Neural progenitor cell (in vitro differentiated cells): ENCODE measurements at regions not wholly inside any gene's neighbourhood (a gene's known extent, or its start where the extent isn't known, plus 50 kb on each side); places are given as distances from the start of the nearest gene placed in this dataset.

ENCODE experiments used
- DNase-seq: peaks from one replicate; pipeline ENCODE4 v3.0.0-alpha.2; 2016; ENCODE audit warnings: low spot score
- H2AFZ ChIP-seq: fragments of 200-600 bp; sonication (generic); replicated peaks from 2 replicates; pipeline ENCODE4 v1.6.1; 2016; ENCODE audit warnings: antibody characterized with exemption
- H3F3A ChIP-seq: fragments of 200-600 bp; sonication (generic); 2 replicates; pipeline ENCODE4 v1.6.1; 2016; ENCODE audit warnings: antibody characterized with exemption, low read depth
- H3K27ac ChIP-seq: fragments of 200-600 bp; sonication (generic); 2 replicates; pipeline ENCODE4 v1.5.1; 2016; ENCODE audit warnings: mild to moderate bottlenecking
- H3K27me3 ChIP-seq: fragments of 200-600 bp; sonication (generic); 2 replicates; pipeline ENCODE4 v1.6.1; 2016; ENCODE audit warnings: mild to moderate bottlenecking, moderate library complexity
- H3K36me3 ChIP-seq: fragments of 200-600 bp; sonication (generic); 2 replicates; pipeline ENCODE4 v1.5.1; 2016
- H3K4me1 ChIP-seq: fragments of 200-600 bp; sonication (generic); 2 replicates; pipeline ENCODE4 v1.6.1; 2016; ENCODE audit warnings: mixed run types
- H3K4me2 ChIP-seq: fragments of 200-600 bp; sonication (generic); 2 replicates; pipeline ENCODE4 v1.6.1; 2016
- H3K4me3 ChIP-seq: fragments of 200-600 bp; sonication (generic); 2 replicates; pipeline ENCODE4 v1.5.1; 2016
- H3K79me2 ChIP-seq: fragments of 200-600 bp; sonication (generic); 2 replicates; pipeline ENCODE4 v1.6.1; 2016; ENCODE audit warnings: low read depth
- H3K9ac ChIP-seq: fragments of 200-600 bp; sonication (generic); 2 replicates; pipeline ENCODE4 v1.6.1; 2016
- H3K9me3 ChIP-seq: fragments of 200-600 bp; sonication (generic); 2 replicates; pipeline ENCODE4 v1.5.1; 2016; ENCODE audit warnings: low read depth
- H4K20me1 ChIP-seq: fragments of 200-600 bp; sonication (generic); 2 replicates; pipeline ENCODE4 v1.6.1; 2016; ENCODE audit warnings: low read depth
- H3K27ac Mint-ChIP-seq: 3 replicates; pipeline ENCODE4 v1.8.0; 2021; ENCODE audit warnings: mixed read lengths
- H3K27me3 Mint-ChIP-seq: 2 replicates; pipeline ENCODE4 v1.8.0; 2022; ENCODE audit warnings: low read depth, mild to moderate bottlenecking, inconsistent platforms, moderate library complexity, mixed read lengths; ENCODE audit not compliant: insufficient read depth
- H3K36me3 Mint-ChIP-seq: 3 replicates; pipeline ENCODE4 v1.8.0; 2021; ENCODE audit warnings: mixed read lengths
- H3K4me1 Mint-ChIP-seq: 3 replicates; pipeline ENCODE4 v1.8.0; 2021; ENCODE audit warnings: mixed read lengths
- H3K4me3 Mint-ChIP-seq: 3 replicates; pipeline ENCODE4 v1.8.0; 2021; ENCODE audit warnings: mild to moderate bottlenecking, moderate library complexity, mixed read lengths
- H3K9me3 Mint-ChIP-seq: 3 replicates; pipeline ENCODE4 v1.8.0; 2020; ENCODE audit warnings: mixed read lengths
- CTCF ChIP-seq: fragments of 200-600 bp; sonication (generic); IDR thresholded peaks from 2 replicates; pipeline ENCODE4 v1.5.1; 2017; ENCODE audit warnings: antibody characterized with exemption, mild to moderate bottlenecking
- EZH2 ChIP-seq: fragments of 200-600 bp; sonication (generic); IDR thresholded peaks from 2 replicates; pipeline ENCODE4 v1.6.1; 2017; ENCODE audit warnings: antibody characterized with exemption, mild to moderate bottlenecking, moderate library complexity
- EZH2phosphoT487 ChIP-seq: fragments of 200-600 bp; sonication (generic); IDR thresholded peaks from 2 replicates; pipeline ENCODE4 v1.6.1; 2017; ENCODE audit warnings: antibody characterized with exemption

- Histone ChIP-seq H3F3A (no peaks in the 10 kb centered on the region), H3K9me3 (no peaks in the 10 kb centered on the region), H3K4me3 (no peak overlapping the region), H3K27ac (no peak overlapping the region), H4K20me1 (no peaks in the 10 kb centered on the region), H3K27me3 (no peaks in the 10 kb centered on the region), H3K36me3 (no peaks in the 10 kb centered on the region), H3K4me2 (no peak overlapping the region), H3K79me2 (no peaks in the 10 kb centered on the region), H3K9ac (no peak overlapping the region), H3K4me1 (peaks cover 5% of the 10 kb centered on the region), H2AFZ (no peak overlapping the region)
- H3K9me3 Mint-ChIP-seq: peaks cover 5% of the 10 kb centered on the region
- no peak overlapping the region for H3K4me3 Mint-ChIP-seq
- no peaks in the 10 kb centered on the region for H3K4me1 Mint-ChIP-seq
- TF ChIP-seq EZH2: no peak
- no peak for TF ChIP-seq EZH2phosphoT487
- TF ChIP-seq CTCF: no peak
- H3K27ac Mint-ChIP-seq: no peak overlapping the region
- no peak for DNase-seq
- no peaks in the 10 kb centered on the region for H3K36me3 Mint-ChIP-seq
- H3K27me3 Mint-ChIP-seq: no peaks in the 10 kb centered on the region
Observed at GRCh38 chr14:85180876-85181275, 349.1 kb upstream of the FLRT2 start.

GRCh38 chr14:85182282-85182681 is 347.7 kb upstream of the FLRT2 start:
- Histone ChIP-seq H3K9me3 (no peaks in the 10 kb centered on the region), H2AFZ (peak overlapping the region; percentile 8), H3K9ac (no peak overlapping the region), H3K4me2 (no peak overlapping the region), H3F3A (no peaks in the 10 kb centered on the region), H3K4me3 (no peak overlapping the region), H3K4me1 (peaks cover 5% of the 10 kb centered on the region), H4K20me1 (no peaks in the 10 kb centered on the region), H3K79me2 (no peaks in the 10 kb centered on the region), H3K27me3 (no peaks in the 10 kb centered on the region), H3K27ac (no peak overlapping the region), H3K36me3 (no peaks in the 10 kb centered on the region)
- Mint-ChIP-seq H3K27ac (no peak overlapping the region), H3K4me1 (no peaks in the 10 kb centered on the region), H3K36me3 (no peaks in the 10 kb centered on the region), H3K9me3 (peaks cover 5% of the 10 kb centered on the region), H3K4me3 (no peak overlapping the region), H3K27me3 (no peaks in the 10 kb centered on the region)
- DNase-seq: no peak
- TF ChIP-seq EZH2phosphoT487 (no peak), CTCF (no peak), EZH2 (no peak)

GRCh38 chr14:85186082-85186481 is 343.9 kb upstream of the FLRT2 start:
- Histone ChIP-seq H3F3A (no peaks in the 10 kb centered on the region), H3K79me2 (no peaks in the 10 kb centered on the region), H3K27ac (no peak overlapping the region), H3K4me3 (no peak overlapping the region), H2AFZ (peak overlapping the region; percentile 6), H3K4me1 (peaks cover 5% of the 10 kb centered on the region), H4K20me1 (no peaks in the 10 kb centered on the region), H3K4me2 (no peak overlapping the region), H3K36me3 (no peaks in the 10 kb centered on the region), H3K27me3 (no peaks in the 10 kb centered on the region), H3K9ac (no peak overlapping the region), H3K9me3 (no peaks in the 10 kb centered on the region)
- Mint-ChIP-seq H3K9me3 (no peaks in the 10 kb centered on the region), H3K36me3 (no peaks in the 10 kb centered on the region), H3K27ac (no peak overlapping the region), H3K4me1 (no peaks in the 10 kb centered on the region), H3K27me3 (peaks cover 2% of the 10 kb centered on the region), H3K4me3 (no peak overlapping the region)
- DNase-seq: no peak
- TF ChIP-seq CTCF (no peak), EZH2phosphoT487 (no peak), EZH2 (no peak)
